C4-2B (cell line): ENCODE measurements at regions not wholly inside any gene's neighbourhood (a gene's known extent, or its start where the extent isn't known, plus 50 kb on each side); places are given as distances from the start of the nearest gene placed in this dataset.

Experiments
- CTCF ChIP-seq: fragments of 450-650 bp; conservative IDR thresholded peaks from 2 replicates; pipeline ENCODE4 v1.5.1; 2017; ENCODE audit warnings: mild to moderate bottlenecking
- ZFX ChIP-seq: fragments of 450-650 bp; IDR thresholded peaks from 2 replicates; pipeline ENCODE4 v1.6.1; 2017

GRCh38 chr11:38756537-38756936 is 2158.5 kb upstream of the RAG2 start:
- TF ChIP-seq CTCF (no peak), ZFX (no peak)
